ENCODE measurements at regions not wholly inside any gene's neighbourhood (a gene's known extent, or its start where the extent isn't known, plus 50 kb on each side); places are given as distances from the start of the nearest gene placed in this dataset.

DNA sequence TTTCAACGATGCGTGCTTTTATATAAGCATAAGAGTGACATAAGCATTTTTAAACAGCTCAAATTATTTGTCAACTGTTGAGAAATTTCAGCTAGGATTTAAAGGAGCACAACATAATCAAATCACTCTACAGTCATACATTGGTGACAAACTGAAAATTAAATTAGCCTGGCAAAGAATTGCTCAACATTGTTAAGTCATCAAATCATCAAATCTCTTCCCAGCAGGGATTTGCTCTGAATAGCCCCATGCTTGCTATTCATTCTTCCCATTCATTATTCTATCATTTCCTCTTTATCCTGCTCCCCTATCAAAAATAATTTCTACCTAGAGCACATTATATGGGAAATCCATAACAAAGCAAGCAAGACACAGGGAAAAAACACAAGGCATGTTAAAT, 198.7 kb upstream of the LUZP2 start:
- Histone ChIP-seq H3K36me3 (no peaks in the 10 kb centered on the region), H3K4me1 (no peaks in the 10 kb centered on the region), H3K27me3 (no peaks in the 10 kb centered on the region), H3K9me3 (no peaks in the 10 kb centered on the region), H3K4me3 (no peak overlapping the region), H3K27ac (no peak overlapping the region)
- intact Hi-C loops (cut with DNase I) = no loop called here
- no peak for ATAC-seq
- TF ChIP-seq POLR2A (IDR thresholded peaks at IDR 0.05) = no peak
- TF ChIP-seq, protein P1, sequence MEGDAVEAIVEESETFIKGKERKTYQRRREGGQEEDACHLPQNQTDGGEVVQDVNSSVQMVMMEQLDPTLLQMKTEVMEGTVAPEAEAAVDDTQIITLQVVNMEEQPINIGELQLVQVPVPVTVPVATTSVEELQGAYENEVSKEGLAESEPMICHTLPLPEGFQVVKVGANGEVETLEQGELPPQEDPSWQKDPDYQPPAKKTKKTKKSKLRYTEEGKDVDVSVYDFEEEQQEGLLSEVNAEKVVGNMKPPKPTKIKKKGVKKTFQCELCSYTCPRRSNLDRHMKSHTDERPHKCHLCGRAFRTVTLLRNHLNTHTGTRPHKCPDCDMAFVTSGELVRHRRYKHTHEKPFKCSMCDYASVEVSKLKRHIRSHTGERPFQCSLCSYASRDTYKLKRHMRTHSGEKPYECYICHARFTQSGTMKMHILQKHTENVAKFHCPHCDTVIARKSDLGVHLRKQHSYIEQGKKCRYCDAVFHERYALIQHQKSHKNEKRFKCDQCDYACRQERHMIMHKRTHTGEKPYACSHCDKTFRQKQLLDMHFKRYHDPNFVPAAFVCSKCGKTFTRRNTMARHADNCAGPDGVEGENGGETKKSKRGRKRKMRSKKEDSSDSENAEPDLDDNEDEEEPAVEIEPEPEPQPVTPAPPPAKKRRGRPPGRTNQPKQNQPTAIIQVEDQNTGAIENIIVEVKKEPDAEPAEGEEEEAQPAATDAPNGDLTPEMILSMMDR (IDR thresholded peaks at IDR 0.05) = no peak
- no peak for DNase-seq
- 63 to 85% (median 81%) methylated on average over 2 of the region's 2 CpGs for WGBS, 4 donors

DNA sequence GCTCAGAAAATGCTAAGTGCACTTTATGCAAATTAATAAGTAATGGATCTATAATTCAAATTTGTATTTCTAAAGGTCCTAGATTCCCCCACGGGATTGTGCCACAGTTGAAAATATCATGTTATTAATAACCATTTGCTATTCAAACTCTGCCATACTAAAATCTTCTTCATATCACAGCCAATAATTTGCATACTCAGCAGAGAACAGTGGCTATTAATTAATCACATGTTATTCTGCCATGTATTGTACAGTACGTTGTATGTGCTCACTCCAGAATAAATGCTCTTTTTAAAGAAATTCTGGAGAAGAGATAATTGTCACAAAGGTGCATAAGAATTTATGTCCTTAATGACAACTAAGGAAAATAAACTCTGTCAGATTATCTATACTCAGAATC, 184.9 kb upstream of the LUZP2 start:
- H3K27me3 ChIP-seq = no peaks in the 10 kb centered on the region
- H3K9me3 ChIP-seq = peaks cover 0 to 14% (median 0%) of the 10 kb centered on the region in 12 donors
- H3K4me1 ChIP-seq = no peaks in the 10 kb centered on the region
- H3K36me3 ChIP-seq = no peaks in the 10 kb centered on the region
- TF ChIP-seq, protein P1 (IDR thresholded peaks at IDR 0.05) = no peak
- TF ChIP-seq POLR2A (IDR thresholded peaks at IDR 0.05) = no peak
- no peak for DNase-seq
- H3K27ac ChIP-seq = no peak overlapping the region
- intact Hi-C loops (cut with DNase I) = no loop called here
- 83 to 87% (median 85%) methylated on average over 2 of the region's 2 CpGs for WGBS, 4 donors
- no peak overlapping the region for H3K4me3 ChIP-seq
- ATAC-seq = no peak

DNA sequence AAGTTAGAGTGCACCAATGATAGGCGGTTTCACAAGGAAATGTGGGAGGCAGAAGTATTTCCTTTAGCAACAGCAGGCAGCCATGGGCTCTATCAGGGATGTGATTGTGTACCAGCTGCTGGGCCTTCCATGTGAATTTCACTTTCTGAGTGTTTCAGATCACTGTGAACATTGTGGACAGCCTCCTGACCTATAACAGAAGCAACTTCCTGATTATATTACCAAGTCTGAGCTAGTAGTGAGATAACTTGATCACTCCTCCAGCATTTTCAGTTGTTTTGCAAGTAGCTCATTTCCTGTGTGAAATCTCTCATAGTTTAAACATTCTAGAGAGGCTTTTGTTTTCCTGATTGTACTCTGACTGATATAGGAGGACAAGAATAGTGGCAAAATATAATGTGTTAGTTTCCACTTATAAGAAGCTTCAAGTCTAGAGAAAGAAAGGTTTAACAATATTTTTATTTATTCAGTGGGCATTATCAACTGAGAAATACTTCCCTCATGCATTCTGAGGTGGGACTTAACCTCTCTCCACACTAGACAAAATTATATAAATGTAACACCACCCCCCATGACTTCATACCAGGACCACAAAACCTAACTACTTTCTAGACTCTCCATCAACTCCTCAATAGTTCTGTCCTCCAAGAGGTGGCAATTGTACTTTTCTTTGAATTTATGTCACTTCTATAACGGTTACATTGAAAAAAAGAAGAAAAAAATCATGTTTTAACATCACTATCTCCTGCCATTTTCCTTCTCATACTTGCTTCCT, 184.2 kb upstream of the LUZP2 start:
- Histone ChIP-seq H3K27ac (no peak overlapping the region), H3K27me3 (no peaks in the 10 kb centered on the region), H3K4me1 (no peaks in the 10 kb centered on the region), H3K9me3 (peaks cover 0 to 15% (median 2%) of the 10 kb centered on the region in 12 donors), H3K4me3 (no peak overlapping the region), H3K36me3 (no peaks in the 10 kb centered on the region)
- intact Hi-C loops (cut with DNase I) = no loop called here
- no peak for TF ChIP-seq POLR2A (IDR thresholded peaks at IDR 0.05)
- TF ChIP-seq, protein P1 (IDR thresholded peaks at IDR 0.05) = no peak
- DNase-seq = no peak
- WGBS, 4 donors = 64 to 71% (median 68%) methylated on average over 2 of the region's 2 CpGs
- ATAC-seq = no peak

DNA sequence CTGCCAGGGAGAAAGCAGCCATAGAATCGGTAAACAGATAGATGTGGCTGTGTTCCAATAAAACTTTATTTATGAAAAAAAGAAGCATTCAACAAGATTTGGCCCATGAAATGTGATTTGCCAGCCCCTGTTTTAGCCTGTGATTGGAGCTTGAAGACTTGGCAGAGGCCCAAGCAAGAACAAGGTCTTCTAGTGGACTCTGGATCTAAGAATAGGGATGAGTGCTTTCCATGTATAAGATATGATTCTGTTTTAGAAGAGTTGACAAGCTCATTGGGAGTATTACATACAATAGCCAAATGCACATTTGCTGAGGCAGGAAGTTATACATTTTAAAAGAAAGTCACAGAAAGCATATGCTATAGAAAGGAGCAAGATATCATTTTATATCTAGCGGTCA, 175.6 kb upstream of the LUZP2 start:
- H3K27me3 ChIP-seq = no peaks in the 10 kb centered on the region
- ATAC-seq = peak in 2 of 4 donors; percentile 45 to 47
- no peaks in the 10 kb centered on the region for H3K36me3 ChIP-seq
- H3K4me1 ChIP-seq = no peaks in the 10 kb centered on the region
- H3K27ac ChIP-seq = no peak overlapping the region
- no peak for DNase-seq
- H3K9me3 ChIP-seq = peaks cover 0 to 24% (median 8%) of the 10 kb centered on the region in 12 donors
- intact Hi-C loops (cut with DNase I) = no loop called here
- WGBS, 4 donors = 52 to 61% (median 55%) methylated on average over 2 of the region's 2 CpGs
- no peak overlapping the region for H3K4me3 ChIP-seq
- TF ChIP-seq POLR2A (IDR thresholded peaks at IDR 0.05) = no peak
- TF ChIP-seq, protein P1 (IDR thresholded peaks at IDR 0.05) = no peak
